Stomach (tissue), 4 donors: ENCODE measurements at regions not wholly inside any gene's neighbourhood (a gene's known extent, or its start where the extent isn't known, plus 50 kb on each side); places are given as distances from the start of the nearest gene placed in this dataset.

Experiments
- POLR2A ChIP-seq, 4 donors: fragments of 450-650 bp; IDR thresholded peaks; one replicate each; pipeline ENCODE4 v1.6.1; 2016; ENCODE audit warnings: antibody characterized with exemption in 4 of 4, control low read depth in 2 of 4, mild to moderate bottlenecking in 1 of 4, moderate library complexity in 1 of 4
- POLR2AphosphoS5 ChIP-seq, 3 donors: sonication (generic); formaldehyde crosslinking; IDR thresholded peaks; one replicate each; pipeline ENCODE4 v1.6.1; 2016; ENCODE audit warnings: antibody characterized with exemption in 3 of 3
- TF ChIP-seq, protein P1 (sequence below), 7 experiments: fragments of 450-650 bp in 4 of 7; fragments of 200-600 bp in 3 of 7; sonication (generic) in 3 of 7; IDR thresholded peaks; one replicate each; pipeline ENCODE4 v1.5.1; 2016 to 2019; ENCODE audit warnings: antibody characterized with exemption in 7 of 7, control low read depth in 2 of 7, mild to moderate bottlenecking in 1 of 7

DNA sequence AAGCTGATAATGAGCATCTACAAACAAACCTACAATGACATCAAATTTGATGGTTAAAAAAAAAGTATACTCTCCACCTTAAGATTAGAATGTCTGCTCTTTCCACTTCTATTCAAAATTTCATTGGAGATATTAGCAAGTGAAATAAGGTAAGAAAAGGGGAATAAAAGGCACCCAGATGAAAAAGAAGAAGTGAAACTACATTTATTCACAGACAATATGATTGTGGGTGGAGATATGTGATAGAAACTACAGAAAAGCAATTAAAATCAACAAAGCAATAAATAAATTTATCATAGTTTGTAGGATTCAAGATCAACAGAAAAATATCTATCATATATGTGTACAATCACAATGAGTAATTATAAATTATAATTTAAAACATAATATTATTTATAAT, 395.1 kb upstream of the CCNH start:
- TF ChIP-seq, protein P1, sequence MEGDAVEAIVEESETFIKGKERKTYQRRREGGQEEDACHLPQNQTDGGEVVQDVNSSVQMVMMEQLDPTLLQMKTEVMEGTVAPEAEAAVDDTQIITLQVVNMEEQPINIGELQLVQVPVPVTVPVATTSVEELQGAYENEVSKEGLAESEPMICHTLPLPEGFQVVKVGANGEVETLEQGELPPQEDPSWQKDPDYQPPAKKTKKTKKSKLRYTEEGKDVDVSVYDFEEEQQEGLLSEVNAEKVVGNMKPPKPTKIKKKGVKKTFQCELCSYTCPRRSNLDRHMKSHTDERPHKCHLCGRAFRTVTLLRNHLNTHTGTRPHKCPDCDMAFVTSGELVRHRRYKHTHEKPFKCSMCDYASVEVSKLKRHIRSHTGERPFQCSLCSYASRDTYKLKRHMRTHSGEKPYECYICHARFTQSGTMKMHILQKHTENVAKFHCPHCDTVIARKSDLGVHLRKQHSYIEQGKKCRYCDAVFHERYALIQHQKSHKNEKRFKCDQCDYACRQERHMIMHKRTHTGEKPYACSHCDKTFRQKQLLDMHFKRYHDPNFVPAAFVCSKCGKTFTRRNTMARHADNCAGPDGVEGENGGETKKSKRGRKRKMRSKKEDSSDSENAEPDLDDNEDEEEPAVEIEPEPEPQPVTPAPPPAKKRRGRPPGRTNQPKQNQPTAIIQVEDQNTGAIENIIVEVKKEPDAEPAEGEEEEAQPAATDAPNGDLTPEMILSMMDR (IDR thresholded peaks at IDR 0.05): no peak
- no peak for TF ChIP-seq POLR2AphosphoS5 (IDR thresholded peaks at IDR 0.05)
- TF ChIP-seq POLR2A (IDR thresholded peaks at IDR 0.05): no peak
